HepG2 (cell line): ENCODE measurements at regions not wholly inside any gene's neighbourhood (a gene's known extent, or its start where the extent isn't known, plus 50 kb on each side); places are given as distances from the start of the nearest gene placed in this dataset.

Source experiments
- ATAC-seq: fragments of 200-7000 bp; cut with Tn5 transposase; 3 replicates; pipeline ENCODE4 v1.9.1; 2020; ENCODE audit warnings: mild to moderate bottlenecking, moderate library complexity
- BruUV-seq: library from RNA; stranded (reverse); fragments of 400-500 nt; replicated peaks from 2 replicates; lab custom pipeline; 2021; lab: Mats Ljungman, UMichigan
- CTCF ChIA-PET: fragments of 300-600 bp; formaldehyde crosslinking; extraction: SDS; loops from one replicate; lab custom pipeline; 2021; ENCODE audit warnings: low total read pairs, inconsistent platforms, low intra/inter-chr PET ratio; lab: Yijun Ruan, JAX
- POLR2A ChIA-PET: fragments of 350-600 bp; sonication (Branson Sonifier 250); formaldehyde crosslinking; loops from one replicate; lab custom pipeline; 2020; ENCODE audit warnings: antibody characterized with exemption, inconsistent platforms; lab: Yijun Ruan, JAX
- DNase-seq: peaks from one replicate; pipeline ENCODE4 v3.0.0-alpha.2; 2015; ENCODE audit warnings: low spot score
- FAIRE-seq: peaks from 3 replicates; lab custom pipeline; 2011; peaks lifted over from hg19 to GRCh38; lab: Jason Lieb, UNC
- H2AFZ ChIP-seq: one replicate; pipeline ENCODE4 v1.6.1; 2011; ENCODE audit warnings: low read length, inconsistent platforms
- H3K27ac ChIP-seq: fragments of 300-600 bp; 3 replicates; pipeline ENCODE4 v1.8.0; 2011; ENCODE audit warnings: mixed run types, mild to moderate bottlenecking, mixed read lengths, low read length, inconsistent platforms; ENCODE audit not compliant: insufficient read depth; ENCODE audit errors: extremely low read length
- H3K27me3 ChIP-seq, 2 experiments: fragments of 200-600 bp in 1 of 2; 2 replicates in 1 of 2; 3 replicates in 1 of 2; pipeline versions ENCODE4 v1.6.0 to v1.8.0; 2011; ENCODE audit warnings: low read length in 2 of 2, mild to moderate bottlenecking in 2 of 2, moderate library complexity in 2 of 2, inconsistent platforms in 1 of 2; ENCODE audit not compliant: insufficient read depth in 2 of 2, control insufficient read depth in 1 of 2
- H3K36me3 ChIP-seq, 2 experiments: fragments of 200-600 bp in 1 of 2; replicated peaks in 1 of 2; 2 replicates in 1 of 2; 3 replicates in 1 of 2; pipeline versions ENCODE4 v1.5.1 to v1.8.0; 2011; ENCODE audit warnings: low read length in 2 of 2, inconsistent platforms in 1 of 2; ENCODE audit not compliant: insufficient read depth in 2 of 2, control insufficient read depth in 1 of 2
- H3K4me1 ChIP-seq: 2 replicates; pipeline ENCODE4 v1.5.1; 2012; ENCODE audit warnings: low read length, inconsistent platforms; ENCODE audit not compliant: insufficient read depth
- H3K4me2 ChIP-seq: 2 replicates; pipeline ENCODE4 v1.6.0; 2011; ENCODE audit warnings: low read depth, low read length, inconsistent platforms
- H3K4me3 ChIP-seq, 3 experiments: fragments of 200-600 bp in 1 of 3; sonication (generic), shearing (Covaris generic) in 1 of 3; replicated peaks in 1 of 3; 2 replicates each; pipeline ENCODE4 v1.5.1; 2011 to 2016; ENCODE audit warnings: low read length in 3 of 3, inconsistent platforms in 2 of 3, low read depth in 2 of 3, mild to moderate bottlenecking in 2 of 3, control low read depth in 1 of 3, mixed read lengths in 1 of 3; ENCODE audit not compliant: insufficient read depth in 1 of 3
- H3K79me2 ChIP-seq: one replicate; pipeline ENCODE4 v1.6.1; 2011; ENCODE audit warnings: low read length, inconsistent platforms; ENCODE audit not compliant: insufficient read depth
- H3K9ac ChIP-seq: 2 replicates; pipeline ENCODE4 v1.6.0; 2011; ENCODE audit warnings: mild to moderate bottlenecking, low read depth, low read length, inconsistent platforms; ENCODE audit not compliant: insufficient read depth
- H3K9me3 ChIP-seq: 2 replicates; pipeline ENCODE4 v1.5.1; 2012; ENCODE audit warnings: mild to moderate bottlenecking, low read length
- H4K20me1 ChIP-seq: 2 replicates; pipeline ENCODE4 v1.6.0; 2011; ENCODE audit warnings: inconsistent platforms, mild to moderate bottlenecking, low read length, moderate library complexity; ENCODE audit not compliant: insufficient read depth
- CHD4 ChIP-seq: fragments of 200-600 bp; sonication (generic); IDR thresholded peaks from 2 replicates; pipeline ENCODE4 v1.7.0; 2017; ENCODE audit warnings: mild to moderate bottlenecking, low read length, borderline replicate concordance
- FOXO4 ChIP-seq: sonication (generic); formaldehyde crosslinking; conservative IDR thresholded peaks from 2 replicates; pipeline ENCODE4 v1.8.1; 2023; ENCODE audit warnings: missing genetic modification reagents
- HDAC2 ChIP-seq: sonication (generic); formaldehyde crosslinking; IDR thresholded peaks from 2 replicates; pipeline ENCODE4 v1.4.0; 2020; ENCODE audit warnings: missing genetic modification reagents
- MZF1 ChIP-seq: sonication (generic); formaldehyde crosslinking; IDR thresholded peaks from 2 replicates; pipeline ENCODE4 v1.8.1; 2023; ENCODE audit warnings: mild to moderate bottlenecking, missing genetic modification reagents, borderline replicate concordance
- PAF1 ChIP-seq: IDR thresholded peaks from 2 replicates; pipeline ENCODE4 v1.6.1; 2016; ENCODE audit warnings: missing genetic modification reagents, missing compliant biosample characterization
- PLRG1 ChIP-seq: fragments of 450-650 bp; conservative IDR thresholded peaks from 2 replicates; pipeline ENCODE4 v1.6.1; 2016
- SMARCC2 ChIP-seq: fragments of 450-650 bp; IDR thresholded peaks from 2 replicates; pipeline ENCODE4 v1.6.1; 2017; ENCODE audit warnings: antibody characterized with exemption, mild to moderate bottlenecking
- SSRP1 ChIP-seq: IDR thresholded peaks from 2 replicates; pipeline ENCODE4 v1.6.1; 2016; ENCODE audit warnings: control low read depth
- ZGPAT ChIP-seq: IDR thresholded peaks from 2 replicates; pipeline ENCODE4 v1.6.1; 2016; ENCODE audit warnings: mild to moderate bottlenecking
- ZMYM4 ChIP-seq: sonication (generic); formaldehyde crosslinking; IDR thresholded peaks from 2 replicates; pipeline ENCODE4 v1.8.1; 2023; ENCODE audit warnings: mild to moderate bottlenecking, missing genetic modification reagents
- ZNF619 ChIP-seq: sonication (generic); formaldehyde crosslinking; IDR thresholded peaks from 2 replicates; pipeline ENCODE4 v1.4.0; 2020; ENCODE audit warnings: mild to moderate bottlenecking, missing genetic modification reagents
- WGBS: methylation state at CpG from one replicate; pipeline ENCODE4 v1.1.6; 2017; ENCODE audit warnings: low lambda C conversion rate; 5-methylcytosine and 5-hydroxymethylcytosine counted together
- in situ Hi-C: cut with HindIII; loops from 2 replicates; pipeline ENCODE4 v1.10.0; 2017; ENCODE audit warnings: low pct_unique_long_range_greater_than_20kb; ENCODE audit not compliant: extremely low pct_ligation_motif_present
- intact Hi-C: fragments of 100-400 bp; cut with micrococcal nuclease; formaldehyde crosslinking; loops from one replicate; pipeline ENCODE4 v1.10.0; 2022; ENCODE audit not compliant: unreplicated experiment
- TF ChIP-seq, protein P1 (sequence below): sonication (generic); formaldehyde crosslinking; IDR thresholded peaks from 2 replicates; pipeline ENCODE4 v1.9.0; 2022; ENCODE audit warnings: missing genetic modification reagents, mild to moderate bottlenecking, borderline replicate concordance

DNA sequence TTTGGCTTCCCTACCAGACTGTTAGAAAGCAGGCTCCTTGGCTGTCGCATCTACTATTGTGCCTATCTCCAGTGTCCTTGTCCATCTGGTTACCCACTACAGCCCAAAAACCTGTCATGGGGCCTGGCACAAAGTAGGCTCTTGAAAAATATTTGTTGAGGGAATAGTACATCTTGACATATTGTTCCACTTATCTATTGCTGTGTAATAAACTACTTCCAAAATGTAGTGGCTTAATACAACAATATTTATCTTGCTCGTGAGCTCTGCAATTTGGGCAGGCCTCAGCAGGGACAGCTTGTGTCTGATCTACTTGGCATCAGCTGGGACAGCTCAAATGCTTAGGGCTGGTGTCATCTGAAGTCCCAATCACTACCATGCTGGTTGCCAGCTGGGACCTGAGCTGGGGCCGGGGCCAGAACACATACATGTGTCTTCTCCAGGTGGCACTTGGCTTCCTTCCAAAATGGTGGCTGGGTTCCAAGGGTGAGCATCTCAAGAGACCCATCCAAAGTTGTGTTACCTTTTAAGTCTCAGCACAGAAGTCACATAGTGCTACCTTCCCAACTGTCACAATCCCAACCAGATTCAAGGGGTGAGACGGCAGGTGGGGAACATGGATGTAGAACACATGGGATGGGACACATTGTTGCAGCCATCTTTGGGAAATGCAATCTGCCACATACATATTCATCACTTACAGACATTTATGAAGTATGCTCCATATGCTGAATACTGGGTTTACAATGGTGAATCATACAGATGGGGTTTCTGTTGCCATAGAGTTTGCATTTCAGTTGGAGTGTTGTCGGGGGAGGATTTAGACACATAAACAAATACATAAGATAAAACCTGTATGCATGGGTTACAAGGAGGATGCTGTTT lies 134.2 kb downstream of the FOXI3 start:
- Histone ChIP-seq H3K9me3 (no peaks in the 10 kb centered on the region), H3K27me3 (peaks cover 0 to 6% of the 10 kb centered on the region in 2 experiments; a peak in 3 of 5 replicates), H2AFZ (no peak overlapping the region), H4K20me1 (no peaks in the 10 kb centered on the region), H3K27ac (no peak overlapping the region), H3K4me1 (peaks cover 15% of the 10 kb centered on the region), H3K79me2 (no peaks in the 10 kb centered on the region), H3K4me3 (no peak overlapping the region), H3K9ac (no peak overlapping the region), H3K4me2 (no peak overlapping the region), H3K36me3 (no peaks in the 10 kb centered on the region)
- 35% methylated on average over 5 of the region's 5 CpGs for WGBS
- FAIRE-seq, result no peak
- CTCF ChIA-PET, result no interaction called here
- no TSS peak for BruUV-seq
- POLR2A ChIA-PET, result no interaction called here
- ATAC-seq, result no peak
- DNase-seq, result no peak
- in situ Hi-C loops (no loop called here), intact Hi-C loops (no loop called here)
- TF ChIP-seq MZF1 (CRISPR knock-in tag) (no peak), ZMYM4 (CRISPR knock-in tag) (no peak), CHD4 (no peak), PLRG1 (no peak), SMARCC2 (no peak), ZNF619 (CRISPR knock-in tag) (no peak), SSRP1 (CRISPR knock-in tag) (no peak), PAF1 (CRISPR knock-in tag) (no peak), ZGPAT (no peak), HDAC2 (CRISPR knock-in tag) (no peak), FOXO4 (CRISPR knock-in tag) (no peak)
- TF ChIP-seq, protein P1, sequence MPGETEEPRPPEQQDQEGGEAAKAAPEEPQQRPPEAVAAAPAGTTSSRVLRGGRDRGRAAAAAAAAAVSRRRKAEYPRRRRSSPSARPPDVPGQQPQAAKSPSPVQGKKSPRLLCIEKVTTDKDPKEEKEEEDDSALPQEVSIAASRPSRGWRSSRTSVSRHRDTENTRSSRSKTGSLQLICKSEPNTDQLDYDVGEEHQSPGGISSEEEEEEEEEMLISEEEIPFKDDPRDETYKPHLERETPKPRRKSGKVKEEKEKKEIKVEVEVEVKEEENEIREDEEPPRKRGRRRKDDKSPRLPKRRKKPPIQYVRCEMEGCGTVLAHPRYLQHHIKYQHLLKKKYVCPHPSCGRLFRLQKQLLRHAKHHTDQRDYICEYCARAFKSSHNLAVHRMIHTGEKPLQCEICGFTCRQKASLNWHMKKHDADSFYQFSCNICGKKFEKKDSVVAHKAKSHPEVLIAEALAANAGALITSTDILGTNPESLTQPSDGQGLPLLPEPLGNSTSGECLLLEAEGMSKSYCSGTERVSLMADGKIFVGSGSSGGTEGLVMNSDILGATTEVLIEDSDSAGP (CRISPR knock-in tag), result no peak
